ENCODE measurements at regions not wholly inside any gene's neighbourhood (a gene's known extent, or its start where the extent isn't known, plus 50 kb on each side); places are given as distances from the start of the nearest gene placed in this dataset.

GRCh38 chr1:30260318-30260717 lies 463.1 kb downstream of the MATN1 start:
- DNase-seq, result no peak

GRCh38 chr1:30259631-30260030 lies 463.8 kb downstream of the MATN1 start:
- no peak for DNase-seq

DNA sequence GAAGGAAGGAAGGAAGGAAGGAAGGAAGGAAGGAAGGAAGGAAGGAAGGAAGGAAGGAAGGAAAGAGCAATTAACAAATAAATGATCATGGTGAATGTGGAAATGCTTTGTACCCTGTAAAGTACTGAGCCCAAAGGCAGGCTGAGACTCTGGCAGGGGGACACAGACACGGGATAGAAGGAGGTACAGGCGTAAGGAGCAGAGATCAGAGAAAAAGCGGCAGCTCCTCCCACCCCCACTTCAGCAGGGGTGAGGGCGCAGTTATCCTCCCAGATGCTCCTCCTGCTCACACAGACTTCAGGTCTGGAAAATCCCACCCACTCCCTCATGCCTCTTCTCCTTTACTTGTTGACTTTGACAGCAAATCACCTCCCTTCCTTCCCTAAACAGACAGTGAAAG lies 464.5 kb downstream of the MATN1 start:
- DNase-seq, result no peak

GRCh38 chr1:30258471-30258870 lies 464.9 kb downstream of the MATN1 start:
- no peak for DNase-seq

- DNase-seq, result no peak
These were observed 465.5 kb downstream of the MATN1 start for GRCh38 chr1:30257742-30258380.

GRCh38 chr1:30257322-30257721 lies 466.1 kb downstream of the MATN1 start:
- no peak for DNase-seq

GRCh38 chr1:30256911-30257310 lies 466.5 kb downstream of the MATN1 start:
- DNase-seq, result no peak

DNA sequence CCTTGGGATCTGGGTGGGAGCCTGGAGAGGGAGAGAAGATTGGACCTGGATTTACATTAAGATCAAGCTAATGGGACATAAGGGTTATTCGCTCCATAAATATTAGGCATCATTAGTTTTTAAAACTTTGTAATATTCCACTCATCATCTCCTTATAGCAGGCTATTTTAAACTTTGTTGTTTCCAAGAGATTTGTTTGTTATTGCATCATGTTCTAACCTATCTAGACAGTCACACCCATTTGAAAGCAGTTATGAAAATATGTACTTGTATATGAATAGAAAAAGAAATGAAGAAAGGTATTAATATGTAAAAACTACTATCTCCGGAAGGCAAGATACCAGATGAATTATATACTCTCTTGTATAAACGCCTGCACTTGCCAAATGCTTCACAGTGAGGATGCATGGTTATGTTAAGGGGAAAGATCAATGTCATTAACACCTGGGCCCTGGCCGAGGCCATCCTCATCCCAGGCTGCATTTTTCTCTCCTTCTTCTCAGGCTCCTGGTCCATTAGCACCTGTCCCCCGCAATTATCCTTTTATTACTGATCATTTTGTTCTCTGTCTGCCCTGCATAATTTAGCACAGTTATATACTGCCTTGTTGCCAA lies 468.2 kb downstream of the MATN1 start:
- DNase-seq, result no peak

DNA sequence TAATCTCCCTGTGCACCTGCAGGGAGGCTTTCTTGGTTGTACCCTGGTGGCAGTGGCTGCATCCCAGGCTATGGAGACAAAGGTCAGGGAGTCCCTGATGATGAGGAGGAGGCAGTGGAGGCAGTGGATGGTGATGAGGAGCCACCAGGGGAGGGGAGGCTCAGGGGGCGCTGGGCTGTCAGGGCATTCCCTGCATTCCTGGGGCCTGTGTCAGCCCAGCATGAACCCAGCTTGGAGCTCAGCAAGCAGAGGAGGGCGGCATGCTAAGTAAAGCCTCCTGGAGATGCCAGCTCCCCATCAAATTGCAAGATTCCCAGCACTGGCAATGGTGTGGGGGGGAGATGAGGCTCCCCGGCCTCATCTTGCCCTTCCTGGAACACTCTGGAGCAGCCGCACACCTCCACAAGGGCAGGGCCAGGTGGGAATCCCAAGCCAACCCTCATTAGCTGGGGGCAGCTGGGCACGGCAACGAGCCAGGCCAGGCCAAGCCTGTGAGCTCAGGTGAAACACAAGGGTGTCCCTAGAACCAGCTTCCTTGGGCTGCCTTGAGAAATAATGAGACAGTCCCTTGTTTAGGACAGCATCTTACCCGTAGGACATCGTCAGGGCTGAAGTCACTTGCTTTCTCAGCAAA lies 469.5 kb downstream of the MATN1 start:
- no peak for DNase-seq

- no peak for DNase-seq
These were observed 470.0 kb downstream of the MATN1 start for GRCh38 chr1:30253361-30253760.

DNA sequence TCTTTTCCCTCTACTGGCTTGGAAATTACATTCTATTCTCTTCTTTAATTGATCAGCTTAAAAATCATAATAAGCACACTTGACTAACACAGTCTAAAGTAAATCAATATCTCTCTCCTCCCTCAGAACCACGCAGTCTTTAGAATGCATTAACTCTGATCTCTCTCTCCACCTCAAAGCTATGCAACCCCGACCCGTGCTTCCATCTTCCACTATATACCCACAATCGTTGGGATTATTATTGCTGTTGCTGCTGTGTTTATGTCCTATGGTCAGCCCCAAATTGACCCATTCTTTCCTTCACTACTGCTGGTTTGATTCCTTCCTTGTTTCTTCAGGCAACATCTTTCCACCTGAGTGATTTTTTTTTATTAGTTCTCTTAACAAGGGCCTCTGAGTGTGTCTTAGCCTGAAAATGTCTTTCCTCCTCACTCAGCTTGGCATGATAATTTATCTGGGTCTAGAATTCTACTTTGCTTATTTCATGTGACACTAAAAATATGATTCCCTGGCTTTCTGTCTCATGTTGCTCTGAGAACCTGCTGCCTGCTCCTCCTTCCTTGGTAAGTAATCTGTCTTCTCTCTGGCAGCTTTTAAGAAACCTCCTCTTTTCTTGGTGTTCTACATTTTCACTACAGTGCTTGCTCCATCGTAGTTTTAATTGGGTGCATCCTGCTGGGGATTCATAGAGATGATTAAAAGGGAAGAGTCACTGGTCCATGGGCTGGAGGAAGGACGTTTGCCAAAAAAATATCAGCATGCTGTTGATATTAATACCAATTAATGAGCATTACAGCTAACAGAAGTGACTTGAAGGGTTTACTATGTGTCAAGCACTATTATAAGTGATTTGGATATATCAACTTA lies 472.2 kb downstream of the MATN1 start:
- no peak for DNase-seq

DNA sequence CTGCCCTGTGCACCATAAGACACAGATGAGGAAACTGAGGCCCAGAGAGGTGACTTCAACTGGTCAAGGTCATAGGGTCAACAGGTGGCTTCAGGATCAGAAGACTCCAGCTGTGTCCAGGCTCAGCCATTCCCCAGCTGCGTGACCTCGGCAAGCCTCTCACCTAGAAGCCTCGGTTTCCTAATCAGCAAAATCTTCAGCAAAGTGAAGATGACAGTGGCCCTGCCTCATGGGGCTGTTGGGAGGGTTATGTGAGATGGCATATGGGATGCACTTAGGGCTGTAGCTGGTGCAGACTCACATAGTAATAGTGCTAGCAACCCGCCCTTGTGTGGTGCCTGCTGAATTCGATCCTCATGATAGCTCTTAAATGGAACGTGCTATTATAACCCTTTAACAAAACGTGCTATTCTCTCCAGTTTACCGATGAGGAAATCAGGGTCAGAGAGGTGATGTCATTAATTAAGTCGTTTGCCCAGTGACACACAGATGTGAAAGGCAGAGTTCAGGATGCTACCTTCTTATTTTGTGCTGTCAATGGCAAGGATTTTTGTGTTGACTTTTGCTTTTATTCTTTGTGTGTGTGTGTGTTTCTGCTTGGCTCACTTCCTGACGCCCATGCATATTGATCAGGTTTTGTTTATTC lies 472.9 kb downstream of the MATN1 start:
- no peak for DNase-seq

GRCh38 chr1:30249446-30250337 lies 473.7 kb downstream of the MATN1 start:
- no peak for DNase-seq

DNA sequence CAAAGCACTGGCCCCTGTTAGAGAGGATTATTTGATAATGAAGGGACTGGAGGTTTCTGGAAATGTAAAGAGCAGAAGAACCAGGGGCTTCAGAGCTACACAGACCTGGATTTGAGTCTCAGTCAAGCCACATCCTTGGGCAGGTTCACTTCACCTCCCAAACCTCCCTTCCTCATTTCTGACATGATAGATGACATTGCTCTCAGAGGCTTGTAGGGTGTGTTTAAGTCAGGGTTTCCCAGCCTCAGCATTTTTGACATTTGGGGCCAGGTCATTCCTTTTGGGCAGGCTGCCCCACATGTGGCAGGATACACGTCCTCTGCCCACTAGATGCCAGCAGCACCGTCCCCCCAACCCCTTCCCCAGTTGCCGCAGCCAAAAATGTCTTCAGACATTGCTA lies 474.6 kb downstream of the MATN1 start:
- no peak for DNase-seq

GRCh38 chr1:30248373-30248772 lies 475.0 kb downstream of the MATN1 start:
- DNase-seq, result no peak

- no peak for DNase-seq
These were observed 478.6 kb downstream of the MATN1 start for GRCh38 chr1:30244801-30245200.

DNA sequence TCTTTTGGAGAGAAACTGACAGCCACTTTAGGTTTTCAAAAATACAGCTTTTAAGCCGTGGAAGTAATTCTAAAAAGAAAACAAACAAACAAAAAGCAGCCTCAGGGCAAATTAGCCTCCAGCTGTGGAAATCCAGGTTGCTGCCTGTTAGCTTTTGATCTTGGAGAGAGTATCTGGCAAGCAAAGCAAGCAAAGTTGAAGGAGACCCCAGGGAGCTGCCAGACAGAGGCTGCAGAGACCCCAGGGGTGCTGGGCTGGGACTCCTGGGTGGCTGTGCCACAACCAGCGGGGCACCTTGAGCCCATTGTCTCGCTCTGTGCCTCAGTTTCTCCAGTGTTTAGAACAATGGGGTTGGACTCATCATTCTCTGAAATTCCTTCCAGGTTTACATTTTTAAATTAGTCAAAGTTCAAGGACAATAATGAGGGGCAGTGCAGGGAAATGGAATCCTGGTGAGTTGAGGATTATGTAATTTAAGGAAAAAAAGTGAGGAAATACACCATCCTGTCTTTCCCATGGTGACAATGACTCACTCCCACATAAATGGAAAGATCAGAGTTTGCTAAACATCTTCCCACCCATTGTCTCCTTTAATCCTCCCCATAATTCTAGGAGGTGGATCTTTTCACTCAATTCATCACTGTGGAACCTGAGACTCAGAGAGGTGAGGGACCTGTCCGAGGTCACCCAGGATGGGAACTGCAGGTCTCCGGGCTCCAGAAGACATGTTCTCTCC lies 480.5 kb downstream of the MATN1 start:
- no peak for DNase-seq

- no peak for DNase-seq
These were observed 481.2 kb downstream of the MATN1 start for GRCh38 chr1:30242168-30242567.

- DNase-seq, result no peak
These were observed 481.7 kb downstream of the MATN1 start for GRCh38 chr1:30241681-30242080.

DNA sequence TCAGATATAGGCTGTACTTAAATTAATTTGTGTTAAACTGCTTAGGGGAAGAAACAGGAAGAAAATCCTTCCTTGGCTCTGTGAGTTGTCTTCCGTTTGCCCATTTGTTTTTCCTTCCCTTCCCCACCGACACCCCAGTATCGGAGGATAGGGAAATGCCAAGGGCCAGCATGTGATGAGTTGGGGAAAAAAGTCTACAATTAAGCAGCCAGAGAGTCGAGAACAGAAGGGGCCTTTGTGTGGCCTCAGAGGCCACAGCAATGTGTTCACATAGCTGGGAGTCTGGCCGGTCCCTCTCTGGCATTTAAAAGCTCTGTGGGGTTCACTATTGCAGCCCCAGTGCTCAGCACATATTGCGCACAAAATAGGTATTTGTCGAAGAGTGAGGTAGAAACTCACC lies 489.3 kb downstream of the MATN1 start:
- DNase-seq, result no peak

- no peak for DNase-seq
These were observed 491.0 kb downstream of the MATN1 start for GRCh38 chr1:30232288-30232899.
